Lower leg skin (tissue), 4 donors: ENCODE measurements at regions not wholly inside any gene's neighbourhood (a gene's known extent, or its start where the extent isn't known, plus 50 kb on each side); places are given as distances from the start of the nearest gene placed in this dataset.

Experiments used
- DNase-seq, 2 donors: peaks; one replicate each; pipeline ENCODE4 v3.0.0-alpha.2; 2019; ENCODE audit warnings: low spot score in 2 of 2
- H3K4me3 ChIP-seq: fragments of 200-600 bp; sonication (generic); 2 replicates; pipeline ENCODE4 v1.5.1; 2017; ENCODE audit warnings: mild to moderate bottlenecking, low read depth; ENCODE audit not compliant: poor library complexity, severe bottlenecking
- POLR2A ChIP-seq, 2 donors: fragments of 450-650 bp; IDR thresholded peaks; one replicate each; pipeline ENCODE4 v1.6.1; 2016 to 2017; ENCODE audit warnings: antibody characterized with exemption in 2 of 2, mild to moderate bottlenecking in 1 of 2, moderate library complexity in 1 of 2
- WGBS, 2 donors: methylation state at CpG; one replicate each; pipeline ENCODE4 v1.1.5; 2018; 5-methylcytosine and 5-hydroxymethylcytosine counted together
- intact Hi-C: fragments of 100-400 bp; cut with DNase I; formaldehyde crosslinking; loops from one replicate; pipeline ENCODE4 v1.15.0; 2023; ENCODE audit warnings: low total_unique reads
- TF ChIP-seq, protein P1 (sequence below), 3 donors: fragments of 450-650 bp; IDR thresholded peaks; one replicate each; pipeline ENCODE4 v1.5.1; 2016; ENCODE audit warnings: antibody characterized with exemption in 3 of 3, mild to moderate bottlenecking in 3 of 3, moderate library complexity in 2 of 3

- no peak overlapping the region for H3K4me3 ChIP-seq
- intact Hi-C loops = no loop called here
- 20 to 49% methylated on average over 3 of the region's 3 CpGs for WGBS, 2 donors
- TF ChIP-seq POLR2A (IDR thresholded peaks at IDR 0.05) = no peak
- TF ChIP-seq, protein P1, sequence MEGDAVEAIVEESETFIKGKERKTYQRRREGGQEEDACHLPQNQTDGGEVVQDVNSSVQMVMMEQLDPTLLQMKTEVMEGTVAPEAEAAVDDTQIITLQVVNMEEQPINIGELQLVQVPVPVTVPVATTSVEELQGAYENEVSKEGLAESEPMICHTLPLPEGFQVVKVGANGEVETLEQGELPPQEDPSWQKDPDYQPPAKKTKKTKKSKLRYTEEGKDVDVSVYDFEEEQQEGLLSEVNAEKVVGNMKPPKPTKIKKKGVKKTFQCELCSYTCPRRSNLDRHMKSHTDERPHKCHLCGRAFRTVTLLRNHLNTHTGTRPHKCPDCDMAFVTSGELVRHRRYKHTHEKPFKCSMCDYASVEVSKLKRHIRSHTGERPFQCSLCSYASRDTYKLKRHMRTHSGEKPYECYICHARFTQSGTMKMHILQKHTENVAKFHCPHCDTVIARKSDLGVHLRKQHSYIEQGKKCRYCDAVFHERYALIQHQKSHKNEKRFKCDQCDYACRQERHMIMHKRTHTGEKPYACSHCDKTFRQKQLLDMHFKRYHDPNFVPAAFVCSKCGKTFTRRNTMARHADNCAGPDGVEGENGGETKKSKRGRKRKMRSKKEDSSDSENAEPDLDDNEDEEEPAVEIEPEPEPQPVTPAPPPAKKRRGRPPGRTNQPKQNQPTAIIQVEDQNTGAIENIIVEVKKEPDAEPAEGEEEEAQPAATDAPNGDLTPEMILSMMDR (IDR thresholded peaks at IDR 0.05) = no peak
- DNase-seq = no peak
Measured at GRCh38 chr3:161822291-161822690, 325.7 kb downstream of the OTOL1 start.

DNA sequence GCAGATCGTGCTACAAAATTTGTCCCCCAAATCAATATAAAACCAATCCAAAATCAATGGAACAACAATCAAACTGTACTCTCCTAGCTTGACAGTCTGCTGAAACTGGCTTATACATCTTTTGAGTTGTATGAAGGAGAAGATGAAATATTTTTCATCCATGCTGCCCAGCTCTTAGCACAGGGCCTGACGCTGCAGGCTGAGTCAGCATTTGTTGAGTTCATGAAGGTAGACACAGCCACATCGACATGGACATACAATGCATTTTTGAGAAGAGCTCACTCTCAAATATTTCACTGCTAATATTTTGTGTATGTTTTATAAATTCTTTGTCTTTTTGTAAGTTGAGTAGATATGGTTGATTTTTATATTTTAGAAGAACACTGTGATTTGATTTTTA lies 327.3 kb downstream of the OTOL1 start:
- intact Hi-C loops = no loop called here
- TF ChIP-seq, protein P1 (IDR thresholded peaks at IDR 0.05) = no peak
- TF ChIP-seq POLR2A (IDR thresholded peaks at IDR 0.05) = no peak
- 88 to 95% methylated on average over 3 of the region's 3 CpGs for WGBS, 2 donors
- DNase-seq = no peak
- no peak overlapping the region for H3K4me3 ChIP-seq

GRCh38 chr3:161838021-161838420 lies 341.4 kb downstream of the OTOL1 start:
- H3K4me3 ChIP-seq = no peak overlapping the region
- intact Hi-C loops = no loop called here
- WGBS, 2 donors = 86 to 96% methylated on average over 3 of the region's 3 CpGs
- DNase-seq = no peak
- no peak for TF ChIP-seq POLR2A (IDR thresholded peaks at IDR 0.05)
- TF ChIP-seq, protein P1 (IDR thresholded peaks at IDR 0.05) = no peak

- WGBS, 2 donors = 65 to 83% methylated on average over 1 of the region's 1 CpG
- no peak overlapping the region for H3K4me3 ChIP-seq
- TF ChIP-seq, protein P1 (IDR thresholded peaks at IDR 0.05) = no peak
- TF ChIP-seq POLR2A (IDR thresholded peaks at IDR 0.05) = no peak
- no peak for DNase-seq
- intact Hi-C loops = no loop called here
Measured at GRCh38 chr3:161848376-161848775, 351.8 kb downstream of the OTOL1 start.

DNA sequence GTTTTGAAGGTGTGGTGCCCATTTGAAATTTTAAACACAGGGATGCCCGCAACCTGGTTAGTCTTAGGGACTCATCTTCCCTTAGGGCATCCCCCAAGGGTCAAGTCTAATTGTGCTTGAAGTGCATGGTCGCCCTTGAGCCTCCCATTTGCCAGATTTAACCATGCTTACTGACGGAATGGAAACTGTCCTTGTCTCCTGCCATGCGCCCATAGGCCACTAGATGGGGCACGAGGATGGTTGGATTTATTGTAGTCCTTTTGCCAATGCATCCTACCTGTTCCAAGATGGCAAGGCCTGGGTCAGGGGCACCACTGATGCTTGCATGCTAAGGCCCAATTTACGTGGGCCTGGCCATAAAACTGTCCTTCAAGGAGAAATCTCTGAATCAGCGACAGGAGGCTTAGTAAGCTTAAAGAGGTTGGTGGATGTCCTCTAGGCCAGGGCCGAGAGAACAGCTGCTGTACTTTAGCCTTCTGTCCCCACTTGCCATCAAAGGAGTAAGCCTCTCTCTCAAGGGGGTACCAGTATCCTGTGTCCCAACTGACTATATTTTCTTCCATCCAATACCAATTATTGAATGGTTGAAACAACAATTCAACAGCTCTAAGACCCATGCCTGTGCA lies 355.4 kb downstream of the OTOL1 start:
- WGBS, 2 donors = 51 to 63% methylated on average over 8 of the region's 8 CpGs
- intact Hi-C loops = no loop called here

More for the DNA sequence above, 355.4 kb downstream of the OTOL1 start:
- peak in 1 of 2 donors; percentile 15 for DNase-seq
- no peak for TF ChIP-seq POLR2A (IDR thresholded peaks at IDR 0.05)
- TF ChIP-seq, protein P1 (IDR thresholded peaks at IDR 0.05) = no peak
- H3K4me3 ChIP-seq = no peak overlapping the region
